22Rv1 (cell line): ENCODE measurements at regions not wholly inside any gene's neighbourhood (a gene's known extent, or its start where the extent isn't known, plus 50 kb on each side); places are given as distances from the start of the nearest gene placed in this dataset.

Experiments used
- H3K27ac ChIP-seq: fragments of 450-650 bp; 2 replicates; pipeline ENCODE4 v1.5.1; 2017
- CTCF ChIP-seq: fragments of 450-650 bp; IDR thresholded peaks from 2 replicates; pipeline ENCODE4 v1.5.1; 2017; ENCODE audit warnings: mild to moderate bottlenecking
- ZFX ChIP-seq: fragments of 450-650 bp; IDR thresholded peaks from 2 replicates; pipeline ENCODE4 v1.6.1; 2017; ENCODE audit warnings: antibody characterized with exemption, borderline replicate concordance

GRCh38 chr16:8519179-8519578 lies 71.1 kb downstream of the TMEM114 start:
- no peak overlapping the region for H3K27ac ChIP-seq
- TF ChIP-seq ZFX: no peak
- no peak for TF ChIP-seq CTCF

- no peak overlapping the region for H3K27ac ChIP-seq
- no peak for TF ChIP-seq ZFX
- no peak for TF ChIP-seq CTCF
These were observed 73.0 kb downstream of the TMEM114 start for GRCh38 chr16:8517280-8517679.

- TF ChIP-seq CTCF (no peak), ZFX (no peak)
- H3K27ac ChIP-seq: no peak overlapping the region
These were observed 73.8 kb downstream of the TMEM114 start for GRCh38 chr16:8516471-8516870.

GRCh38 chr16:8512941-8513624 lies 77.2 kb downstream of the TMEM114 start:
- TF ChIP-seq ZFX (no peak), CTCF (no peak)
- H3K27ac ChIP-seq: no peak overlapping the region

- no peak for TF ChIP-seq CTCF
- TF ChIP-seq ZFX: no peak
- no peak overlapping the region for H3K27ac ChIP-seq
These were observed 78.8 kb downstream of the TMEM114 start for GRCh38 chr16:8511464-8511863.

GRCh38 chr16:8510160-8510559 lies 80.2 kb downstream of the TMEM114 start:
- TF ChIP-seq CTCF (no peak), ZFX (no peak)
- H3K27ac ChIP-seq: no peak overlapping the region

- H3K27ac ChIP-seq: no peak overlapping the region
- TF ChIP-seq CTCF (no peak), ZFX (no peak)
These were observed 84.9 kb downstream of the TMEM114 start for GRCh38 chr16:8505327-8505991.
